ENCODE measurements at regions not wholly inside any gene's neighbourhood (a gene's known extent, or its start where the extent isn't known, plus 50 kb on each side); places are given as distances from the start of the nearest gene placed in this dataset.

DNA sequence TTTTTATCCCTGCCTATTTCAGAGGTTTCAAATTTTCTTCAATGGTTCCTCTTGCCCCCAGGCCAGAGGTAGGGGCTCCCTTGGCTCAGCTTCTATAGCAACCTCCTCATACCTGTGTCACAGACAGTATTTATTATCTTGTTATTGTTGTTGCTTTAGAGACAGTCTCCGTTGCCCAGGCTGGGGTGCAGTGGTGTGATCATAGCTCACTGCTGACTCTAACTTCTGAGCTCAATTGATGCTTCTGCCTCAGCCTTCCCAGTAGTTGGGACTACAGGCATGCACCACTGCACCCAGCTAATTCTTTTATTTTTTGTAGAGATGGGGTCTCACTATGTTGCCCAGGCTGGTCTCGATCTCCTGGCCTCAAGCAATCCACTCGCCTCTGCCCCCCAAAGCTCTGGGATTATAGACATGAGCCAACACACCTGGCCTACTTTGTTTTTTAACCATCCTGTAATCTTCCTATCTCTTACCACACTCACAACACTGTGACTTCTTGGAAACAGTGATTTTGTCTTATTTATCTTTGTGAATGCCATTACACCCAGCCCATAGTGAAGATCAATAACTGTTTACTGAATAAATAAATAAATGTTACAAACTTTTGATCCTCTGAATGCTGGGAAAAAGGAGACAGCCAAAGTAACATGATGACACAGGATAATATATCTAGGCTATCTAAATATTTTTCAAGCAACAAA is 95.9 kb downstream of the PHLDA1 start:
- Histone ChIP-seq H3K4me3 (ENCODE audit: low read length in 2 of 2) (no peak overlapping the region), H3K9me3 (ENCODE audit: control insufficient read depth in 1 of 2, low read length in 2 of 2) (no peaks in the 10 kb centered on the region), H3K27me3 (ENCODE audit: insufficient read depth, low read length) (no peaks in the 10 kb centered on the region), H3K36me3 (ENCODE audit: insufficient read depth, low read length) (no peaks in the 10 kb centered on the region), H3K4me1 (ENCODE audit: insufficient read depth, low read length) (peaks cover 23% of the 10 kb centered on the region), H3K27ac (ENCODE audit: low read depth, low read length) (no peak overlapping the region)
- Mint-ChIP-seq H3K4me1 (peaks cover 8 to 18% (median 9%) of the 10 kb centered on the region in 4 donors), H3K9me3 (no peaks in the 10 kb centered on the region), H3K36me3 (no peaks in the 10 kb centered on the region), H3K27ac (peak overlapping the region in 3 of 7 donors; percentile 10 to 54 (median 26)), H3K27me3 (no peaks in the 10 kb centered on the region), H3K4me3 (peak overlapping the region in 2 of 8 donors; percentile 8 to 40)
- intact Hi-C loops (cut with micrococcal nuclease) = loop anchor here (2.0 kb wide), 1 partner anchor 85 kb away; no protein-coding TSS in a partner anchor
- POLR2A ChIA-PET (ENCODE audit: partially characterized antibody) = interaction anchor here (5.0 kb wide), 1 partner anchor 96 kb away, joined by 29 read pairs; the partner anchor contains the start of gene PHLDA1
- no peak for DNase-seq
- CTCF ChIA-PET (ENCODE audit: partially characterized antibody) = interaction anchor here (0.9 to 1.3 kb wide), 2 partner anchors 24 to 32 kb away, joined by 3 read pairs; no protein-coding TSS in a partner anchor

GRCh38 chr12:75933101-75933500 is 98.5 kb downstream of the PHLDA1 start:
- Mint-ChIP-seq H3K36me3 (no peaks in the 10 kb centered on the region), H3K4me3 (no peak overlapping the region), H3K9me3 (no peaks in the 10 kb centered on the region), H3K27ac (no peak overlapping the region), H3K27me3 (no peaks in the 10 kb centered on the region), H3K4me1 (peaks cover 8 to 18% (median 9%) of the 10 kb centered on the region in 4 donors)
- DNase-seq = no peak
- H3K27ac ChIP-seq (ENCODE audit: low read depth, low read length) = no peak overlapping the region
- ChIA-PET CTCF (ENCODE audit: partially characterized antibody) (no interaction called here), POLR2A (ENCODE audit: partially characterized antibody) (interaction anchor here (5.0 kb wide), 1 partner anchor 98 kb away, joined by 29 read pairs; the partner anchor contains the start of gene PHLDA1)
- intact Hi-C loops (cut with micrococcal nuclease) = no loop called here
- no peaks in the 10 kb centered on the region for H3K27me3 ChIP-seq (ENCODE audit: insufficient read depth, low read length)
- H3K4me1 ChIP-seq (ENCODE audit: insufficient read depth, low read length) = peaks cover 23% of the 10 kb centered on the region
- H3K9me3 ChIP-seq (ENCODE audit: control insufficient read depth in 1 of 2, low read length in 2 of 2) = no peaks in the 10 kb centered on the region
- H3K36me3 ChIP-seq (ENCODE audit: insufficient read depth, low read length) = no peaks in the 10 kb centered on the region
- no peak overlapping the region for H3K4me3 ChIP-seq (ENCODE audit: low read length in 2 of 2)

GRCh38 chr12:75932241-75932640 is 99.3 kb downstream of the PHLDA1 start:
- H3K27ac ChIP-seq (ENCODE audit: low read depth, low read length) = no peak overlapping the region
- no peaks in the 10 kb centered on the region for H3K36me3 Mint-ChIP-seq
- POLR2A ChIA-PET (ENCODE audit: partially characterized antibody) = interaction anchor here (0.7 kb wide), 1 partner anchor 389 kb away, joined by 3 read pairs; no protein-coding TSS in a partner anchor
- no peaks in the 10 kb centered on the region for H3K36me3 ChIP-seq (ENCODE audit: insufficient read depth, low read length)
- DNase-seq = no peak
- H3K27ac Mint-ChIP-seq = peak overlapping the region in 2 of 7 donors; percentile 6 to 63
- H3K9me3 Mint-ChIP-seq = peaks cover 0 to under 1% (median 0%) of the 10 kb centered on the region in 8 donors
- CTCF ChIA-PET (ENCODE audit: partially characterized antibody) = no interaction called here
- H3K4me1 Mint-ChIP-seq = peaks cover 8 to 18% (median 9%) of the 10 kb centered on the region in 4 donors
- no peaks in the 10 kb centered on the region for H3K27me3 Mint-ChIP-seq
- intact Hi-C loops (cut with micrococcal nuclease) = no loop called here
- H3K4me3 ChIP-seq (ENCODE audit: low read length in 2 of 2) = no peak overlapping the region
- H3K4me1 ChIP-seq (ENCODE audit: insufficient read depth, low read length) = peaks cover 23% of the 10 kb centered on the region
- H3K9me3 ChIP-seq (ENCODE audit: control insufficient read depth in 1 of 2, low read length in 2 of 2) = no peaks in the 10 kb centered on the region
- no peak overlapping the region for H3K4me3 Mint-ChIP-seq
- no peaks in the 10 kb centered on the region for H3K27me3 ChIP-seq (ENCODE audit: insufficient read depth, low read length)

DNA sequence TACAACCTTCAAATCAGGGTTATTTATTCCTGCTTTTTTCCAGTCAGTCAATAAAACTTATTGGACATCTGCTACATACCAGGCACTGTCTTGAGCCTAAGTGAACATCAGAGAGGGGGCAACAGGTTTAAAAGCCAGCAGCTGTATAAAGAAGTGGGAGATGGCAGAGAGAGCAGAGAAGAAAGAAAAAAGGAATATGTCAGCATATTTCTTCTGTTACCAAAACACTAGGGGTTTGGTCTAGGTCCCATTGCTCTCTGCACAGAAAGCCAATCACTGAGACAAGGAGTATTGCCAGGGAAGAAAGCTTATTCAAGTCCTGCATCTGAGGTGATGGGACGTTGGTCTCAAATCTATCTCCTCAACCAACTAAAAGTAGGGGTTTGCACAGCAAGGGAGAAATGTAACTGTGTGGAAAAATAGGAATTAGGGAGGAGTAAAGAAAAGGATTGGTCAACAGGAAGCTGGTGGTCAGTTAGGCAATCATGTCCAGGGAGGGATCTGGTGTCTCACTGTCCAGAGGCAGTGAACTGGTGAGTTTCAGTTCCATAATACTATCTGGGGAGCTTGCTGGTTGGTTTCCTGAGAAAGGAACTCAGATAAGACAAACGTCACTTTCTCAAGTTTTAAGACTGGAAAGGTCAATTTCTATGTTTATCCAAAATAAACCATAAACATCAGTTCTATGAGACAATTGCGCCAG is 107.5 kb downstream of the PHLDA1 start:
- H3K36me3 ChIP-seq (ENCODE audit: insufficient read depth, low read length) = no peaks in the 10 kb centered on the region
- H3K27me3 Mint-ChIP-seq = no peaks in the 10 kb centered on the region
- no peak overlapping the region for H3K27ac Mint-ChIP-seq
- ChIA-PET CTCF (ENCODE audit: partially characterized antibody) (no interaction called here), POLR2A (ENCODE audit: partially characterized antibody) (interaction anchor here (1.2 kb wide), 1 partner anchor 97 kb away, joined by 5 read pairs; no protein-coding TSS in a partner anchor)
- peaks cover 0 to 2% (median 0%) of the 10 kb centered on the region in 4 donors for H3K4me1 Mint-ChIP-seq
- H3K9me3 Mint-ChIP-seq = peaks cover 2 to 25% (median 21%) of the 10 kb centered on the region in 8 donors
- H3K4me3 Mint-ChIP-seq = peak overlapping the region in 1 of 8 donors; percentile 10
- no peak for DNase-seq
- H3K27ac ChIP-seq (ENCODE audit: low read depth, low read length) = no peak overlapping the region
- H3K36me3 Mint-ChIP-seq = peaks cover 0 to 5% of the 10 kb centered on the region in 2 donors
- no peak overlapping the region for H3K4me3 ChIP-seq (ENCODE audit: low read length in 2 of 2)
- intact Hi-C loops (cut with micrococcal nuclease) = no loop called here
- H3K27me3 ChIP-seq (ENCODE audit: insufficient read depth, low read length) = no peaks in the 10 kb centered on the region
- H3K9me3 ChIP-seq (ENCODE audit: control insufficient read depth in 1 of 2, low read length in 2 of 2) = peaks cover 0 to 14% of the 10 kb centered on the region in 2 donors
- H3K4me1 ChIP-seq (ENCODE audit: insufficient read depth, low read length) = no peaks in the 10 kb centered on the region

- ChIA-PET POLR2A (ENCODE audit: partially characterized antibody) (no interaction called here), CTCF (ENCODE audit: partially characterized antibody) (no interaction called here)
- Mint-ChIP-seq H3K9me3 (peaks cover 2 to 25% (median 21%) of the 10 kb centered on the region in 8 donors), H3K27me3 (no peaks in the 10 kb centered on the region), H3K4me1 (peaks cover 0 to 2% (median 0%) of the 10 kb centered on the region in 4 donors), H3K27ac (no peak overlapping the region), H3K4me3 (no peak overlapping the region), H3K36me3 (peaks cover 0 to 5% of the 10 kb centered on the region in 2 donors)
- Histone ChIP-seq H3K4me1 (ENCODE audit: insufficient read depth, low read length) (no peaks in the 10 kb centered on the region), H3K36me3 (ENCODE audit: insufficient read depth, low read length) (no peaks in the 10 kb centered on the region), H3K4me3 (ENCODE audit: low read length in 2 of 2) (no peak overlapping the region), H3K27ac (ENCODE audit: low read depth, low read length) (no peak overlapping the region), H3K9me3 (ENCODE audit: control insufficient read depth in 1 of 2, low read length in 2 of 2) (peaks cover 0 to 14% of the 10 kb centered on the region in 2 donors), H3K27me3 (ENCODE audit: insufficient read depth, low read length) (no peaks in the 10 kb centered on the region)
- DNase-seq = no peak
- intact Hi-C loops (cut with micrococcal nuclease) = no loop called here
These were observed 108.5 kb downstream of the PHLDA1 start for GRCh38 chr12:75922944-75923642.

- ChIA-PET POLR2A (ENCODE audit: partially characterized antibody) (no interaction called here), CTCF (ENCODE audit: partially characterized antibody) (no interaction called here)
- H3K27ac ChIP-seq (ENCODE audit: low read depth, low read length) = no peak overlapping the region
- H3K4me1 ChIP-seq (ENCODE audit: insufficient read depth, low read length) = peaks cover 7% of the 10 kb centered on the region
- intact Hi-C loops (cut with micrococcal nuclease) = no loop called here
- H3K4me3 ChIP-seq (ENCODE audit: low read length in 2 of 2) = no peak overlapping the region
- Mint-ChIP-seq H3K27ac (no peak overlapping the region), H3K36me3 (peaks cover 0 to 5% of the 10 kb centered on the region in 2 donors), H3K4me1 (peaks cover 0 to 8% (median 3%) of the 10 kb centered on the region in 4 donors), H3K4me3 (no peak overlapping the region), H3K27me3 (no peaks in the 10 kb centered on the region), H3K9me3 (peaks cover 2 to 25% (median 21%) of the 10 kb centered on the region in 8 donors)
- no peak for DNase-seq
- no peaks in the 10 kb centered on the region for H3K36me3 ChIP-seq (ENCODE audit: insufficient read depth, low read length)
- no peaks in the 10 kb centered on the region for H3K27me3 ChIP-seq (ENCODE audit: insufficient read depth, low read length)
- peaks cover 0 to 14% of the 10 kb centered on the region in 2 donors for H3K9me3 ChIP-seq (ENCODE audit: control insufficient read depth in 1 of 2, low read length in 2 of 2)
These were observed 109.8 kb downstream of the PHLDA1 start for GRCh38 chr12:75921622-75922289.
